ENCODE measurements at regions not wholly inside any gene's neighbourhood (a gene's known extent, or its start where the extent isn't known, plus 50 kb on each side); places are given as distances from the start of the nearest gene placed in this dataset.

GRCh38 chr4:17169699-17170098 lies 271.3 kb upstream of the LDB2 start:
- no peak overlapping the region for H3K4me3 ChIP-seq
- ATAC-seq, result no peak
- peaks cover 35% of the 10 kb centered on the region for H3K27me3 ChIP-seq (ENCODE audit: insufficient read depth)
- Mint-ChIP-seq H3K36me3 (ENCODE audit: low read depth) (no peaks in the 10 kb centered on the region), H3K4me3 (no peak overlapping the region), H3K4me1 (peaks cover 18% of the 10 kb centered on the region), H3K27me3 (ENCODE audit: insufficient read depth, low read depth, poor library complexity) (peaks cover 3% of the 10 kb centered on the region), H3K9me3 (no peaks in the 10 kb centered on the region), H3K27ac (no peak overlapping the region)
- no peak overlapping the region for H2AFZ ChIP-seq
- H3K9me2 ChIP-seq (ENCODE audit: insufficient read depth), result no peaks in the 10 kb centered on the region
- H3F3A ChIP-seq (replicated peaks; ENCODE audit: low read depth), result no peaks in the 10 kb centered on the region
- no peak for TF ChIP-seq JUNB (IDR thresholded peaks at IDR 0.05; ENCODE audit: unreplicated experiment)
- TF ChIP-seq, protein P1, sequence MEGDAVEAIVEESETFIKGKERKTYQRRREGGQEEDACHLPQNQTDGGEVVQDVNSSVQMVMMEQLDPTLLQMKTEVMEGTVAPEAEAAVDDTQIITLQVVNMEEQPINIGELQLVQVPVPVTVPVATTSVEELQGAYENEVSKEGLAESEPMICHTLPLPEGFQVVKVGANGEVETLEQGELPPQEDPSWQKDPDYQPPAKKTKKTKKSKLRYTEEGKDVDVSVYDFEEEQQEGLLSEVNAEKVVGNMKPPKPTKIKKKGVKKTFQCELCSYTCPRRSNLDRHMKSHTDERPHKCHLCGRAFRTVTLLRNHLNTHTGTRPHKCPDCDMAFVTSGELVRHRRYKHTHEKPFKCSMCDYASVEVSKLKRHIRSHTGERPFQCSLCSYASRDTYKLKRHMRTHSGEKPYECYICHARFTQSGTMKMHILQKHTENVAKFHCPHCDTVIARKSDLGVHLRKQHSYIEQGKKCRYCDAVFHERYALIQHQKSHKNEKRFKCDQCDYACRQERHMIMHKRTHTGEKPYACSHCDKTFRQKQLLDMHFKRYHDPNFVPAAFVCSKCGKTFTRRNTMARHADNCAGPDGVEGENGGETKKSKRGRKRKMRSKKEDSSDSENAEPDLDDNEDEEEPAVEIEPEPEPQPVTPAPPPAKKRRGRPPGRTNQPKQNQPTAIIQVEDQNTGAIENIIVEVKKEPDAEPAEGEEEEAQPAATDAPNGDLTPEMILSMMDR (conservative IDR thresholded peaks at IDR 0.05; ENCODE audit: low read depth in 2 of 2), result no peak
- TF ChIP-seq ZNF462 (CRISPR knock-in tag; IDR thresholded peaks at IDR 0.05), result no peak
- TF ChIP-seq, protein P2, sequence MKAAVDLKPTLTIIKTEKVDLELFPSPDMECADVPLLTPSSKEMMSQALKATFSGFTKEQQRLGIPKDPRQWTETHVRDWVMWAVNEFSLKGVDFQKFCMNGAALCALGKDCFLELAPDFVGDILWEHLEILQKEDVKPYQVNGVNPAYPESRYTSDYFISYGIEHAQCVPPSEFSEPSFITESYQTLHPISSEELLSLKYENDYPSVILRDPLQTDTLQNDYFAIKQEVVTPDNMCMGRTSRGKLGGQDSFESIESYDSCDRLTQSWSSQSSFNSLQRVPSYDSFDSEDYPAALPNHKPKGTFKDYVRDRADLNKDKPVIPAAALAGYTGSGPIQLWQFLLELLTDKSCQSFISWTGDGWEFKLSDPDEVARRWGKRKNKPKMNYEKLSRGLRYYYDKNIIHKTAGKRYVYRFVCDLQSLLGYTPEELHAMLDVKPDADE (IDR thresholded peaks at IDR 0.05), result no peak
- no peaks in the 10 kb centered on the region for H3K36me3 ChIP-seq (ENCODE audit: insufficient read depth)
- no peak overlapping the region for H3K27ac ChIP-seq (ENCODE audit: low read depth)
- peaks cover 17% of the 10 kb centered on the region for H3K4me1 ChIP-seq (ENCODE audit: insufficient read depth)
- H3K79me2 ChIP-seq (replicated peaks; ENCODE audit: insufficient read depth), result no peaks in the 10 kb centered on the region
- no peak overlapping the region for H3K4me2 ChIP-seq
- DNase-seq (ENCODE audit: low spot score), result no peak
- H4K20me1 ChIP-seq (replicated peaks; ENCODE audit: insufficient read depth), result no peaks in the 10 kb centered on the region

Measured in GM23338 (cell line).